Stimulated activated naive CD8-positive, alpha-beta T cell treated with anti-CD3 and anti-CD28 coated beads, Interleukin-15, Interleukin-2, amounts not matched to agents 100 ng/mL and 50 ng/mL, for 24 hours (primary cell): ENCODE measurements at regions not wholly inside any gene's neighbourhood (a gene's known extent, or its start where the extent isn't known, plus 50 kb on each side); places are given as distances from the start of the nearest gene placed in this dataset.
"Not testable (repeated sequence)": the region's sequence is repeated elsewhere in the genome, so short reads cannot be mapped to it uniquely, and the experiment has no call there.

Experiments used
- H3K27ac Mint-ChIP-seq: one replicate; pipeline ENCODE4 v1.8.0; 2021; ENCODE audit warnings: mild to moderate bottlenecking, mixed read lengths
- H3K27me3 Mint-ChIP-seq: one replicate; pipeline ENCODE4 v1.8.0; 2021; ENCODE audit warnings: mixed read lengths
- H3K36me3 Mint-ChIP-seq: one replicate; pipeline ENCODE4 v1.8.0; 2021; ENCODE audit warnings: low read depth, mixed read lengths
- H3K4me1 Mint-ChIP-seq: one replicate; pipeline ENCODE4 v1.8.0; 2021; ENCODE audit warnings: low read depth, mixed read lengths
- H3K4me3 Mint-ChIP-seq: one replicate; pipeline ENCODE4 v1.8.0; 2021; ENCODE audit warnings: mild to moderate bottlenecking, mixed read lengths
- H3K9me3 Mint-ChIP-seq: one replicate; pipeline ENCODE4 v1.8.0; 2021; ENCODE audit warnings: mixed read lengths

DNA sequence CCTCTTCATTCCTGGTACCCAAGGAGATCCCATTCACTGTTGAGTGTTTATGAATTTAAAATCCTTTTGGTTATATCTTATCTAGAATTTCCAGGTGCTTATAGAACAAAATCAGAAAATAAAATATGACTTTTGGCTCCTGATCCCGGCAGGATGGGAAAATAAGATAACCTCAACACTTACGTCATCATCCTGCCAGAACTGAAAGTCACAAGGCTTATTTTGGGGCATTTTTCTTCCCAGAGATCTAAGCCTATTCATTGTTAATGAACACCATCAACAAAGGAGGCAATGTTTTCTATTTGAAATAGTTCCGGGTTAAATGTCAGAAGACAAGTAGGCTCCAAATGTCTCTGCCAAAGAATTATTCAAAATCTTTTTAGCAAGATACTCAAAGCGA is 580.6 kb downstream of the TFAP2A start:
- H3K27ac Mint-ChIP-seq: no peak overlapping the region

GRCh38 chr6:9831783-9832182 is 583.1 kb downstream of the TFAP2A start:
- H3K36me3 Mint-ChIP-seq: no peaks in the 10 kb centered on the region
- peaks cover 3% of the 10 kb centered on the region for H3K9me3 Mint-ChIP-seq
- H3K4me1 Mint-ChIP-seq: no peaks in the 10 kb centered on the region
- H3K27ac Mint-ChIP-seq: no peak overlapping the region
- no peaks in the 10 kb centered on the region for H3K27me3 Mint-ChIP-seq
- no peak overlapping the region for H3K4me3 Mint-ChIP-seq

More for the DNA sequence above, 580.6 kb downstream of the TFAP2A start:
- Mint-ChIP-seq H3K27me3 (no peaks in the 10 kb centered on the region), H3K4me1 (no peaks in the 10 kb centered on the region), H3K4me3 (no peak overlapping the region), H3K9me3 (peaks cover 7% of the 10 kb centered on the region), H3K36me3 (no peaks in the 10 kb centered on the region)

DNA sequence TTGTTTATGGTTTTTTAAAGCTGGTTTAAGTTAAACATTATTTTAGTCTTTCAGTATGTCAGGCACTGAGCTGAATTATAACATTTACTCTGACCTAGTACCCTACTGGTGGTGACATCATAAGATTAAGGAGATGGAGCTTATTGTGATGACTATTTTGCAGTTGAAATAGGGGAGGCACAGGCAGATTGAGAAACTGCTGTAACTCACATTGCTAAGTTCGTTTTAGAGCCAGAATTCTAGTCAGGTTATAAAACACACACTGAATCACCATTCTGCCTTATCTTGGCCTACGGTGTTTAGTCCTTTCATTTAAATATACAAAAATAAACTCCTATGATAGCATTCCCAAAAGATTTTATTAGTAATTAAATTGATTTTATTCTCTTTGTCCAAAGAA is 584.1 kb downstream of the TFAP2A start:
- Mint-ChIP-seq H3K27ac (no peak overlapping the region), H3K36me3 (no peaks in the 10 kb centered on the region), H3K27me3 (no peaks in the 10 kb centered on the region), H3K4me1 (no peaks in the 10 kb centered on the region), H3K9me3 (no peaks in the 10 kb centered on the region), H3K4me3 (no peak overlapping the region)

DNA sequence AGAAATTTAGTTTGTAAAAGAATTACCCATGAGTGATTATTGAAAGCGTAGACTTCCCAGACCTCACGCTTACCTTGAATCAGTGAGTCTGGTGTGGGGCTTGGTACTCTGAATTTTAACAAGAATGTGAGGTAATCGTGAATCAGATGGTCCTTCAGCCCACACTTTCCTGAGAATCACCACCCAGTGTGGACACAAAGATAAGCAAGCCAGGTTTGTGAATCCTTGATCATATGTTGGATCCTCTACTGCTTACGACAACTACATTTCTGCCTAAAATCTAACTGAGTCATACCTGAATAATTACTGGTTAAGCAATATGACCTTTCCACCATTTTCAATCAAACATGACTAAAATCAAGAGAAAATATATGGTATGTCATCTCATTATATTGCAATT is 589.3 kb downstream of the TFAP2A start:
- no peaks in the 10 kb centered on the region for H3K9me3 Mint-ChIP-seq
- no peak overlapping the region for H3K4me3 Mint-ChIP-seq
- no peaks in the 10 kb centered on the region for H3K27me3 Mint-ChIP-seq
- H3K36me3 Mint-ChIP-seq: no peaks in the 10 kb centered on the region
- no peak overlapping the region for H3K27ac Mint-ChIP-seq
- no peaks in the 10 kb centered on the region for H3K4me1 Mint-ChIP-seq

DNA sequence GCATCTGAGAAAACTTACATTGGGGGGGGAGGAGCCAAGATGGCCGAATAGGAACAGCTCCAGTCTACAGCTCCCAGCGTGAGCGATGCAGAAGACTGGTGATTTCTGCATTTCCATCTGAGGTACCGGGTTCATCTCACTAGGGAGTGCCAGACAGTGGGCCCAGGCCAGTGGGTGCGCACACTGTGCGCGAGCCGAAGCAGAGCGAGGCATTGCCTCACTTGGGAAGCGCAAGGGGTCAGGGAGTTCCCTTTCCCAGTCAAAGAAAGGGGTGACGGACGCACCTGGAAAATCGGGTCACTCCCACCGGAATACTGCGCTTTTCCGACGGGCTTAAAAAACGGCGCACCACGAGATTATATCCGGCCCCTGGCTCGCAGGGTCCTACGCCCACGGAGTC is 604.1 kb downstream of the TFAP2A start:
- not testable (repeated sequence) for H3K4me1 Mint-ChIP-seq, H3K36me3 Mint-ChIP-seq, H3K27ac Mint-ChIP-seq, H3K27me3 Mint-ChIP-seq, H3K9me3 Mint-ChIP-seq, H3K4me3 Mint-ChIP-seq

DNA sequence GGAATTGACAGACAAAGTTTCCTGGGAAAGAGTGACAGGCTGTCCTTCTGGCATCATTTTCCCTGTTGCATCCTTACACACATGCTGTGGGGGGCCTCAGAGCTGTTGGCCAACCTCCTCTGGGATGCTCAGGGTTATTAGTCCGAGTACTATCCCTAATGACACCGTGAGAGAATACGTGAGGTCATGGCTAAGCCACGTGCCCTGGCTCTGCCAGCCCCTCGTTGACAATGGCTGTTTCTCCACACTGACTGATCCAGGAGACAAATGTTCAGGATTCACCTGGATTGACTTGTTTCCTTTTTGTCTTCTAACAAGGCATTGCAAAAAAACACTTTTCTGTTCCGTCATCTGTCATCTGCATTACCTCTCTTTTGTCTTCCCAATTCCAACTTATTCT is 604.6 kb downstream of the TFAP2A start:
- H3K4me3 Mint-ChIP-seq: no peak overlapping the region
- H3K36me3 Mint-ChIP-seq: no peaks in the 10 kb centered on the region
- peaks cover 13% of the 10 kb centered on the region for H3K9me3 Mint-ChIP-seq
- no peaks in the 10 kb centered on the region for H3K4me1 Mint-ChIP-seq
- no peaks in the 10 kb centered on the region for H3K27me3 Mint-ChIP-seq
- H3K27ac Mint-ChIP-seq: no peak overlapping the region

DNA sequence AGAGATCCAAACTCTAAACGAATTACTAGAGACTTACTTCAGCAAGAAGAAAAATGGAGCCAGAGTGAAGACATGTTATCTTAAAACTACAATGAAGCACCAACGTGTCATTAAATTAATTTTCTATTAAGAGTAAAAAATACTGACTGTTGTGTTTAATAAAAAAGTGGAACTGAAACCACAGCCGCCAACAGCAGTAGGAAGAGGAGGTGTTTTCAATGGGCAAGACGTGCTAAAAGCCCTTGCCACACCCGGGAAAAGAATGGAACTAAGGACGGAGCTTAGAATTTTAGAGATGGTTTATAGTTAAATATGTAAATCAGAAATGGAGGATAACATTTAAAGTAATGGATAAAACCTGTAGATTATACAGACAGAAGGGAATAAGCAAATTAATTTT is 608.7 kb downstream of the TFAP2A start:
- Mint-ChIP-seq H3K4me1 (no peaks in the 10 kb centered on the region), H3K9me3 (peaks cover 13% of the 10 kb centered on the region), H3K4me3 (no peak overlapping the region), H3K27ac (no peak overlapping the region), H3K36me3 (no peaks in the 10 kb centered on the region), H3K27me3 (no peaks in the 10 kb centered on the region)

DNA sequence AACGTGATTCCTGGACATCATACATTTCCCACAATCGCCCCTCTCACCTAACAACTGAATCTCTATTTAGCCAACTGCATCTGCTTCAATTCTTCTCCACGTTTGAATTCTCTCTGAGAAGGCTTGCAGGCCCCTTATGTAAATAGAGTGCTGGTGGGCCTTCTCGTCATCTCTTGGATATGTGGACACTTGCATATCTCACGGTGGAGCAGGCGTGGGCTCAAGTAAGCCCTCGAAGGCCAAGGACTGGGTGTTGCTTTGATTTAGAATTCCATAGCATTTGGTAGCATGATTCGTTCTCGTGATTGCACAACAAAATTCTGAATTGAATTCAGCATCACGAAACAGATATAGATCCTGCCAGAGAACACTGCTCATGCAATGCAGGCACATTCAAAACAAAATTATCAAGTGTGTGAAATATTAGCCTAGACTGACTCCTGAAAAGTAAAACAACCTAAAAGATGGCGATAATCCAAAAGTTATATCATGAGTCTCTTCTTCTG is 613.6 kb downstream of the TFAP2A start:
- Mint-ChIP-seq H3K27me3 (no peaks in the 10 kb centered on the region), H3K36me3 (no peaks in the 10 kb centered on the region), H3K9me3 (peaks cover 13% of the 10 kb centered on the region), H3K27ac (no peak overlapping the region), H3K4me3 (no peak overlapping the region), H3K4me1 (no peaks in the 10 kb centered on the region)

DNA sequence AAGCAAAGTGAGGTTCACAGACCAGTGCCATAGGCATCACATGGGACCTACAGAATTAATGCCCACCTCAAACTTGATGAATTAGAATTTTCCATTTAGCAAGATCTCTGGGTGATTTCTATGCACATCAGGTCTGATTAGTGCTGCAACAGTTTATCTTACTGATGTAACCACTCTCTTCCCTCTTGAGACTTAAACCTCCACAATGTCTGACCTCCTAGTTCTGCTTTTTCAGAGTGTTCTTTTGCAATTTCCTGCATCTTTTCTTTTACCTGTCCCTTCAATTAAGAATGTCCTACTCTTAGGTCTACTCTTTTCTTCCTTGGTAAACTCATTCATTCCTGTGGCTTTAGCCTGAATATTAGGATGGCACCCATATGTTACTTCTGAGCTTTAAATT is 615.3 kb downstream of the TFAP2A start:
- no peaks in the 10 kb centered on the region for H3K27me3 Mint-ChIP-seq
- H3K4me1 Mint-ChIP-seq: no peaks in the 10 kb centered on the region
- H3K9me3 Mint-ChIP-seq: peaks cover 8% of the 10 kb centered on the region
- no peaks in the 10 kb centered on the region for H3K36me3 Mint-ChIP-seq
- H3K4me3 Mint-ChIP-seq: no peak overlapping the region
- H3K27ac Mint-ChIP-seq: no peak overlapping the region

DNA sequence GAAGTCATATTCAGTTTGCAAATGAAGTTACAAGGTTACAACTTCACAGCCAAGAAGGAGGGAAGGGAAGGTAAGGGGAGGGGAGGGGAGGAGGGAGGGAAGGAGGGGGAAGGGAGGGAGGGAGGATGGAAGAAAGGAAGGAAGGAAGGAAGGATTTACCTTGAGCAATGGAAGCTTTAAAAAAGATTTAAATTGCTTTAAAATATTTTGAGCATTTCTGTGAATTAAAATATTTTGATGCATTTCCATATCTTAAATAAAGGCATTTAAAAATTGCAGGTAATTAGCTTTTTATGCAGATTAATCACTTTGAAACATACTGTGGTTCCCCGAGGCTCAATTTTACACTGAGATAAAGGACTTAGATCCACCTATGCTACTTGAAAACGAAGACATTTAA is 618.0 kb downstream of the TFAP2A start:
- H3K27me3 Mint-ChIP-seq: no peaks in the 10 kb centered on the region
- no peak overlapping the region for H3K27ac Mint-ChIP-seq
- H3K9me3 Mint-ChIP-seq: peaks cover 8% of the 10 kb centered on the region

DNA sequence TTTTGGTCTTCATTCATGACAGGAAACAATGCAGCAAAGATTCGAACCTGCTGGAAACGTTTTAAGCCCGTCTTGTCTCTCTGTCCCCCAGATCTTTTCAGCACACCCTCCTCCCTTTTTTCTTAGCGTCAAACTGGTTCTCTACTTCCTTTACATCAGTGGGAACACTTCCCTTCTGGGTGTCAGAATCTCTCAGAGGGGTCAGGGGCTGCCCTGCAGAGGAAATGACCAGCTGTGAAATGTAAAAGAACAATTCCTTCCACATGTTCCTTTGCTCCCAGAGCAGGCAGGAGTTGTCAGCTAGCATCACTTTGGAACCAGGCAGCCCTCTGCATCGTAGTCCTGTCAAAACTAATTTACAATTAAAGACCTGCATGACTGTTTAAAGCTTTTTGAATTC is 619.0 kb downstream of the TFAP2A start:
- no peaks in the 10 kb centered on the region for H3K36me3 Mint-ChIP-seq
- H3K27me3 Mint-ChIP-seq: no peaks in the 10 kb centered on the region
- H3K27ac Mint-ChIP-seq: no peak overlapping the region
- no peak overlapping the region for H3K4me3 Mint-ChIP-seq
- H3K9me3 Mint-ChIP-seq: peaks cover 8% of the 10 kb centered on the region
- no peaks in the 10 kb centered on the region for H3K4me1 Mint-ChIP-seq

More for the DNA sequence above, 618.0 kb downstream of the TFAP2A start:
- H3K4me3 Mint-ChIP-seq: no peak overlapping the region
- no peaks in the 10 kb centered on the region for H3K4me1 Mint-ChIP-seq
- no peaks in the 10 kb centered on the region for H3K36me3 Mint-ChIP-seq

- Mint-ChIP-seq H3K4me1 (no peaks in the 10 kb centered on the region), H3K27me3 (no peaks in the 10 kb centered on the region), H3K27ac (no peak overlapping the region), H3K36me3 (no peaks in the 10 kb centered on the region), H3K4me3 (no peak overlapping the region), H3K9me3 (peaks cover 4% of the 10 kb centered on the region)
Observed at GRCh38 chr6:9789201-9789600, 625.7 kb downstream of the TFAP2A start.

- no peak overlapping the region for H3K27ac Mint-ChIP-seq
- H3K9me3 Mint-ChIP-seq: peaks cover 4% of the 10 kb centered on the region
- no peaks in the 10 kb centered on the region for H3K27me3 Mint-ChIP-seq
- no peaks in the 10 kb centered on the region for H3K36me3 Mint-ChIP-seq
- no peaks in the 10 kb centered on the region for H3K4me1 Mint-ChIP-seq
- H3K4me3 Mint-ChIP-seq: no peak overlapping the region
Observed at GRCh38 chr6:9784786-9785185, 630.1 kb downstream of the TFAP2A start.

- Mint-ChIP-seq H3K27ac (no peak overlapping the region), H3K4me1 (no peaks in the 10 kb centered on the region), H3K27me3 (peaks cover 3% of the 10 kb centered on the region), H3K9me3 (no peaks in the 10 kb centered on the region), H3K36me3 (no peaks in the 10 kb centered on the region), H3K4me3 (no peak overlapping the region)
Observed at GRCh38 chr6:9783567-9783966, 631.3 kb downstream of the TFAP2A start.

DNA sequence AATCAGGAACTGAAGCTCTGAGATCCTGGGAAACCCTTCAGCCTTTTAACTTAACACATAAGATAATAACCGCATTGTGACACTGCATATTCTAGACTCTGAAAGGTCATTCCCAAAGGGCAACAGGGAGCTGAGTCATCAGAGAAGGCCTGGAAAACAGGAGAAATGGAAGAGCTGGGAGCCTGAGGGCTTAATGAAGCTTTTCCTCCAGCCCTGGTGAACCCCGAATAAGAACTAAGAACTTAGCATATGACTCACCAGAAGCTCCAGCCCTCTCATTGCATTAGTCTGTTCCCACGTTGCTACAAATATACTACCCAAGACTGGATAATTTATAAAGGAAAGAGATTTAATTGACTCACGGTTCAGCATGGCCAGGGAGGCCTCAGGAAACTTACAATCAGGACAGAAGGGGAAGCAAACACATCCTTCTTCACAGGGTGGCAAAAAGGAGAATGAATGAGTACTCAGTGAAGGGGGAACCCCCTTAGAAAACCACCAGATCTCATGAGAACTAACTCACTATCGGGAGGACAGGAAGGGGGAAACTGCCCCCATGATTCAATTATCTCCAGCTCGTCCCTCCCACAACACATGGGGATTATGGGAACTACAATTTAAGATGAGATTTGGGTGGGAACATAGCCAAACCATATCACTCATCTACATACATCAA is 648.5 kb downstream of the TFAP2A start:
- Mint-ChIP-seq H3K27me3 (no peaks in the 10 kb centered on the region), H3K27ac (no peak overlapping the region), H3K4me1 (no peaks in the 10 kb centered on the region), H3K4me3 (no peak overlapping the region), H3K9me3 (peaks cover 7% of the 10 kb centered on the region), H3K36me3 (no peaks in the 10 kb centered on the region)

- H3K27me3 Mint-ChIP-seq: no peaks in the 10 kb centered on the region
- H3K36me3 Mint-ChIP-seq: no peaks in the 10 kb centered on the region
- H3K4me1 Mint-ChIP-seq: no peaks in the 10 kb centered on the region
- H3K4me3 Mint-ChIP-seq: no peak overlapping the region
- H3K27ac Mint-ChIP-seq: no peak overlapping the region
- peaks cover 3% of the 10 kb centered on the region for H3K9me3 Mint-ChIP-seq
Observed at GRCh38 chr6:9761220-9761619, 653.7 kb downstream of the TFAP2A start.
